ENCODE measurements at regions not wholly inside any gene's neighbourhood (a gene's known extent, or its start where the extent isn't known, plus 50 kb on each side); places are given as distances from the start of the nearest gene placed in this dataset.

- 91 to 95% methylated on average over 4 of the region's 4 CpGs for WGBS, 2 donors
- ATAC-seq (ENCODE audit: insufficient read depth, low FRiP score): no peak
- H3K4me3 ChIP-seq: no peak overlapping the region
These were observed 219.3 kb upstream of the LDB2 start for GRCh38 chr4:17117746-17118145.

GRCh38 chr4:17115583-17115982 lies 217.1 kb upstream of the LDB2 start:
- no peak for TF ChIP-seq CTCF (IDR thresholded peaks at IDR 0.05; ENCODE audit: control extremely low read depth, extremely low read depth)
- Histone ChIP-seq H3K4me3 (no peak overlapping the region), H3K4me1 (ENCODE audit: control insufficient read depth in 5 of 5, insufficient read depth in 5 of 5, low read length in 5 of 5) (no peaks in the 10 kb centered on the region), H3K9me3 (ENCODE audit: control insufficient read depth in 4 of 4, insufficient read depth in 3 of 4, low read length in 3 of 4) (no peaks in the 10 kb centered on the region), H3K36me3 (ENCODE audit: control insufficient read depth in 4 of 4, insufficient read depth in 4 of 4, low read length in 4 of 4) (no peaks in the 10 kb centered on the region), H3K27ac (ENCODE audit: low read depth in 1 of 2, low read length in 1 of 2) (no peak overlapping the region), H3K27me3 (ENCODE audit: control insufficient read depth in 3 of 3, insufficient read depth in 3 of 3, low read length in 2 of 3) (no peaks in the 10 kb centered on the region), H3K9ac (ENCODE audit: insufficient read depth in 1 of 2, low read length in 2 of 2) (no peak overlapping the region)
- 79 to 84% methylated on average over 5 of the region's 5 CpGs for WGBS, 2 donors
- DNase-seq (no peak), ATAC-seq (ENCODE audit: insufficient read depth, low FRiP score) (no peak)

More at GRCh38 chr4:17117746-17118145, 219.3 kb upstream of the LDB2 start:
- H3K9ac ChIP-seq (ENCODE audit: insufficient read depth in 1 of 2, low read length in 2 of 2): no peak overlapping the region
- no peak for DNase-seq
- no peaks in the 10 kb centered on the region for H3K36me3 ChIP-seq (ENCODE audit: control insufficient read depth in 4 of 4, insufficient read depth in 4 of 4, low read length in 4 of 4)
- TF ChIP-seq CTCF (IDR thresholded peaks at IDR 0.05; ENCODE audit: control extremely low read depth, extremely low read depth): no peak
- H3K27me3 ChIP-seq (ENCODE audit: control insufficient read depth in 3 of 3, insufficient read depth in 3 of 3, low read length in 2 of 3): no peaks in the 10 kb centered on the region
- no peak overlapping the region for H3K27ac ChIP-seq (ENCODE audit: low read depth in 1 of 2, low read length in 1 of 2)
- no peaks in the 10 kb centered on the region for H3K9me3 ChIP-seq (ENCODE audit: control insufficient read depth in 4 of 4, insufficient read depth in 3 of 4, low read length in 3 of 4)
- H3K4me1 ChIP-seq (ENCODE audit: control insufficient read depth in 5 of 5, insufficient read depth in 5 of 5, low read length in 5 of 5): no peaks in the 10 kb centered on the region

GRCh38 chr4:17112292-17112659 lies 213.8 kb upstream of the LDB2 start:
- Histone ChIP-seq H3K9me3 (ENCODE audit: control insufficient read depth in 4 of 4, insufficient read depth in 3 of 4, low read length in 3 of 4) (no peaks in the 10 kb centered on the region), H3K27me3 (ENCODE audit: control insufficient read depth in 3 of 3, insufficient read depth in 3 of 3, low read length in 2 of 3) (no peaks in the 10 kb centered on the region), H3K27ac (ENCODE audit: low read depth in 1 of 2, low read length in 1 of 2) (no peak overlapping the region), H3K4me1 (ENCODE audit: control insufficient read depth in 5 of 5, insufficient read depth in 5 of 5, low read length in 5 of 5) (no peaks in the 10 kb centered on the region), H3K4me3 (no peak overlapping the region), H3K36me3 (ENCODE audit: control insufficient read depth in 4 of 4, insufficient read depth in 4 of 4, low read length in 4 of 4) (no peaks in the 10 kb centered on the region), H3K9ac (ENCODE audit: insufficient read depth in 1 of 2, low read length in 2 of 2) (no peak overlapping the region)
- TF ChIP-seq CTCF (IDR thresholded peaks at IDR 0.05; ENCODE audit: control extremely low read depth, extremely low read depth): no peak
- ATAC-seq (ENCODE audit: insufficient read depth, low FRiP score): no peak
- WGBS, 2 donors: 49 to 55% methylated on average over 4 of the region's 4 CpGs
- DNase-seq: peak in 1 of 3 donors; percentile 14

- Histone ChIP-seq H3K9me3 (ENCODE audit: control insufficient read depth in 4 of 4, insufficient read depth in 3 of 4, low read length in 3 of 4) (no peaks in the 10 kb centered on the region), H3K4me1 (ENCODE audit: control insufficient read depth in 5 of 5, insufficient read depth in 5 of 5, low read length in 5 of 5) (no peaks in the 10 kb centered on the region), H3K4me3 (no peak overlapping the region), H3K36me3 (ENCODE audit: control insufficient read depth in 4 of 4, insufficient read depth in 4 of 4, low read length in 4 of 4) (no peaks in the 10 kb centered on the region), H3K9ac (ENCODE audit: insufficient read depth in 1 of 2, low read length in 2 of 2) (no peak overlapping the region), H3K27me3 (ENCODE audit: control insufficient read depth in 3 of 3, insufficient read depth in 3 of 3, low read length in 2 of 3) (no peaks in the 10 kb centered on the region), H3K27ac (ENCODE audit: low read depth in 1 of 2, low read length in 1 of 2) (no peak overlapping the region)
- DNase-seq (no peak), ATAC-seq (ENCODE audit: insufficient read depth, low FRiP score) (no peak)
- 69 to 78% methylated on average over 2 of the region's 2 CpGs for WGBS, 2 donors
- no peak for TF ChIP-seq CTCF (IDR thresholded peaks at IDR 0.05; ENCODE audit: control extremely low read depth, extremely low read depth)
These were observed 210.7 kb upstream of the LDB2 start for GRCh38 chr4:17109126-17109525.
